ENCODE measurements at regions not wholly inside any gene's neighbourhood (a gene's known extent, or its start where the extent isn't known, plus 50 kb on each side); places are given as distances from the start of the nearest gene placed in this dataset.

GRCh38 chr5:43780586-43780985, 177.6 kb downstream of the NNT start:
- no peak for TF ChIP-seq POLR2A (IDR thresholded peaks at IDR 0.05; ENCODE audit: low read length)
- no peak for TF ChIP-seq GATA1 (IDR thresholded peaks at IDR 0.05; ENCODE audit: low read depth, low read length)
